ENCODE measurements at regions not wholly inside any gene's neighbourhood (a gene's known extent, or its start where the extent isn't known, plus 50 kb on each side); places are given as distances from the start of the nearest gene placed in this dataset.
"Not testable (repeated sequence)": the region's sequence is repeated elsewhere in the genome, so short reads cannot be mapped to it uniquely, and the experiment has no call there.

DNA sequence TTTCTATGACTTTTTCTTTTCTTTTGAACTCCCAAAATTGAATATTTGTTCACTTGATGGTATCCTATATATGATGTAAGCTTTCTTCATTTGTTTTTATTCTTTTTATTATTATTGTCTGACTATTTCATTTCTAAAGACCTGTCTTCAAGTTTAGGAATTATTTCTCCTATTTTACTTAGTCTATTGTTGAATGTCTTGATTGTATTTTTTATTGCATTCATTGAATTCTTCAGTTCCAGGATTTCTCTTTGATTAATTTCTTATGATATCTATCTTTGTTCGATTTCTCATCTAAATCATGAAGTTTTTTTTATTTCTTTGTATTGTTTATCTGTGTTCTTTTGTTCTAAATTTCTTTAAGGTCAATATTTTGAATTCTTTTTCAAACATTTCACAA is 238.8 kb downstream of the TTC6 start:
- Histone ChIP-seq H3K4me1 (no peaks in the 10 kb centered on the region), H3K27ac (no peak overlapping the region), H3K4me3 (no peak overlapping the region), H3K9me3 (no peaks in the 10 kb centered on the region), H3K36me3 (no peaks in the 10 kb centered on the region), H3K27me3 (no peaks in the 10 kb centered on the region)
- DNase-seq, result no peak
- intact Hi-C loops (cut with DNase I; ENCODE audit: low total_unique reads), result no loop called here
- TF ChIP-seq, protein P1, sequence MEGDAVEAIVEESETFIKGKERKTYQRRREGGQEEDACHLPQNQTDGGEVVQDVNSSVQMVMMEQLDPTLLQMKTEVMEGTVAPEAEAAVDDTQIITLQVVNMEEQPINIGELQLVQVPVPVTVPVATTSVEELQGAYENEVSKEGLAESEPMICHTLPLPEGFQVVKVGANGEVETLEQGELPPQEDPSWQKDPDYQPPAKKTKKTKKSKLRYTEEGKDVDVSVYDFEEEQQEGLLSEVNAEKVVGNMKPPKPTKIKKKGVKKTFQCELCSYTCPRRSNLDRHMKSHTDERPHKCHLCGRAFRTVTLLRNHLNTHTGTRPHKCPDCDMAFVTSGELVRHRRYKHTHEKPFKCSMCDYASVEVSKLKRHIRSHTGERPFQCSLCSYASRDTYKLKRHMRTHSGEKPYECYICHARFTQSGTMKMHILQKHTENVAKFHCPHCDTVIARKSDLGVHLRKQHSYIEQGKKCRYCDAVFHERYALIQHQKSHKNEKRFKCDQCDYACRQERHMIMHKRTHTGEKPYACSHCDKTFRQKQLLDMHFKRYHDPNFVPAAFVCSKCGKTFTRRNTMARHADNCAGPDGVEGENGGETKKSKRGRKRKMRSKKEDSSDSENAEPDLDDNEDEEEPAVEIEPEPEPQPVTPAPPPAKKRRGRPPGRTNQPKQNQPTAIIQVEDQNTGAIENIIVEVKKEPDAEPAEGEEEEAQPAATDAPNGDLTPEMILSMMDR (IDR thresholded peaks at IDR 0.05), result no peak
- TF ChIP-seq POLR2A (IDR thresholded peaks at IDR 0.05), result no peak

GRCh38 chr14:37838778-37839177 is 243.3 kb downstream of the TTC6 start:
- H3K4me3 ChIP-seq; H3K36me3 ChIP-seq; DNase-seq; H3K27me3 ChIP-seq; H3K9me3 ChIP-seq; H3K4me1 ChIP-seq; H3K27ac ChIP-seq; intact Hi-C loops (cut with DNase I; ENCODE audit: low total_unique reads): not testable (repeated sequence)

- H3K4me1 ChIP-seq; H3K27ac ChIP-seq; DNase-seq; H3K9me3 ChIP-seq; H3K36me3 ChIP-seq; H3K4me3 ChIP-seq; H3K27me3 ChIP-seq; intact Hi-C loops (cut with DNase I; ENCODE audit: low total_unique reads): not testable (repeated sequence)
These were observed 245.6 kb downstream of the TTC6 start for GRCh38 chr14:37841039-37841438.

DNA sequence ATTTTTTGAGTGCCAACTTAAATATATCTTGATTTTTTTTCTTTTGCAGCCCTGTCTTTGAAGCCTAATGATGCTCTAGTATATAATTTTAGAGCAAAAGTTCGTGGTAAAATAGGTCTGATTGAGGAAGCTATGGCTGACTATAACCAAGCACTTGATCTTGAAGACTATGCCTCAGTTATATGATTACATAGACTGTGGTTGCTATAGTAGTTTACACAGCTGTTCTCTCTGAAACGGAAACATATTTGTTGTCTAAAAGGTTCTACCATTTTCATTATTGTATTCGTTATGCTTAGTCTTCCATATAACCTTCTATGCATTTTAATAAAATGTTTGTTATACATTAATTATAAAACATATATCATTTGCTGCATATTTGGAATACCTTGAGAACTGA is 246.7 kb downstream of the TTC6 start:
- no peaks in the 10 kb centered on the region for H3K9me3 ChIP-seq
- no peaks in the 10 kb centered on the region for H3K4me1 ChIP-seq
- DNase-seq, result no peak
- no peak overlapping the region for H3K4me3 ChIP-seq
- no peaks in the 10 kb centered on the region for H3K36me3 ChIP-seq
- no peaks in the 10 kb centered on the region for H3K27me3 ChIP-seq
- TF ChIP-seq, protein P1 (IDR thresholded peaks at IDR 0.05), result no peak
- no peak overlapping the region for H3K27ac ChIP-seq
- intact Hi-C loops (cut with DNase I; ENCODE audit: low total_unique reads), result no loop called here

DNA sequence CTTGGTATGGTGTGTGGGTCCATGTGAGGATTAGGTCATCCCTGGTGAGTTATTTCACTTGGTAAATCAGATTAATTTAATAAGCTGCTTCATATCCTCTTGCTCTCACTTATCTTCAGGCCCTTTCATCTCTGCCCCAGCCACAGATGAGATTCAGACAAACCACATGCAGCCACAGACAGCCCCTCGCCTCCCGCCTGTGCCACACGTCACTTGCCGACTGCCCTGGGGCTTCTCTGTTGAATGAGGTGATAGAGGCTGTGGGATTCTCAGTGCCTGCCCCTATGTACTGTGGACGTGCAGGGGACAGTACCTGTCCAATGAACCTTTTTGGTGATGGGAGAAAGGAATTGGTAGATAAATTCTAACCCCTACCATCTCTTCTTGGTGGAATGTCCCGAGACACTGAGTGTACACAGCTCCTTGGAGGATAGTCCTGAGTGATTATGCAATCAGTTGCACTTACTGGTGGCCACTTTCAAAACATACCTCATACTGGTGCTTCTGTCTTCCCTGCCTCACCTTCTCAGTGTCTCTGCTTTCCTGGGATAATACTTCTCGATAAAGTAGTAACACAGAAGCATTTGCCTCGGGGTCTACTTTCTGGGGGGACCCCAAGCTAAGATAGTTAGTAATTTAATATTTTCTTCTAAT is 248.7 kb downstream of the TTC6 start:
- Histone ChIP-seq H3K27me3 (no peaks in the 10 kb centered on the region), H3K4me3 (no peak overlapping the region), H3K9me3 (no peaks in the 10 kb centered on the region), H3K36me3 (no peaks in the 10 kb centered on the region), H3K27ac (no peak overlapping the region), H3K4me1 (no peaks in the 10 kb centered on the region)
- intact Hi-C loops (cut with DNase I; ENCODE audit: low total_unique reads), result no loop called here
- DNase-seq, result no peak
- TF ChIP-seq, protein P1 (IDR thresholded peaks at IDR 0.05), result no peak
- TF ChIP-seq POLR2A (IDR thresholded peaks at IDR 0.05), result no peak

DNA sequence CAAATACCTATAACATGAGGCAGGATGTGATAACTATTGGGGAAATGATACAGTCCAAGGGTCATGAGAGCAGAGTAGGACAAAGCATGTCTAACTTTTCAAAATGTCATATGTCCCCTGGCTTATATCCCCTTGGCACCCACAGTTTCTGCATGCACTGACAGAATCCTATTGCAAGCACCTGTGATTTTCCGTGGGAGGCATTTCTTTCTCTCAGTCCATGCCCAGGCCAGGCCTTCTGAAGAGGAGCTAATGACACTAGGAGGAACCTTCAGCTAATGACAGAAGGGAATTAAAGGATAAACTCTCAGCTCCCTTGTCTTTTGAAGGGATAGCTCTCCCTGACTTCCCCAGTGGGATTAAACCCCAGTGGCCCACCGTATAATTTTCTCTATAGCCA is 249.2 kb downstream of the TTC6 start:
- TF ChIP-seq, protein P1 (IDR thresholded peaks at IDR 0.05), result no peak
- no peak for TF ChIP-seq POLR2A (IDR thresholded peaks at IDR 0.05)
- intact Hi-C loops (cut with DNase I; ENCODE audit: low total_unique reads), result no loop called here
- H3K27ac ChIP-seq, result no peak overlapping the region

More for the DNA sequence above, 249.2 kb downstream of the TTC6 start:
- H3K4me1 ChIP-seq, result no peaks in the 10 kb centered on the region
- H3K36me3 ChIP-seq, result no peaks in the 10 kb centered on the region
- no peak for DNase-seq
- no peak overlapping the region for H3K4me3 ChIP-seq
- H3K27me3 ChIP-seq, result no peaks in the 10 kb centered on the region
- H3K9me3 ChIP-seq, result no peaks in the 10 kb centered on the region

Data from uterus (tissue), 3 donors.